GM21717 (cell line): ENCODE measurements at regions not wholly inside any gene's neighbourhood (a gene's known extent, or its start where the extent isn't known, plus 50 kb on each side); places are given as distances from the start of the nearest gene placed in this dataset.
A peak's percentile ranks its signal among the peaks of the same experiment; 100 is the strongest.
"Not testable (repeated sequence)": the region's sequence is repeated elsewhere in the genome, so short reads cannot be mapped to it uniquely, and the experiment has no call there.

Experiments
- ATAC-seq: cut with Tn5 transposase; IDR thresholded peaks from one replicate; pipeline ENCODE4 v1.9.1; 2021; ENCODE audit warnings: mild to moderate bottlenecking, moderate library complexity; ENCODE audit not compliant: unreplicated experiment

- no peak for ATAC-seq
Observed at GRCh38 chr4:84298023-84298718, 200.9 kb downstream of the NKX6-1 start.

GRCh38 chr4:84291969-84292368 lies 207.1 kb downstream of the NKX6-1 start:
- ATAC-seq, result no peak

GRCh38 chr4:84286048-84286447 lies 213.0 kb downstream of the NKX6-1 start:
- no peak for ATAC-seq

GRCh38 chr4:84279678-84280077 lies 219.4 kb downstream of the NKX6-1 start:
- ATAC-seq, result no peak

- no peak for ATAC-seq
Observed at GRCh38 chr4:84277923-84278322, 221.2 kb downstream of the NKX6-1 start.

- ATAC-seq, result no peak
Observed at GRCh38 chr4:84276752-84277151, 222.3 kb downstream of the NKX6-1 start.

- ATAC-seq, result no peak
Observed at GRCh38 chr4:84269536-84270044, 229.5 kb downstream of the NKX6-1 start.

GRCh38 chr4:84264652-84265051 lies 234.4 kb downstream of the NKX6-1 start:
- no peak for ATAC-seq

- ATAC-seq, result no peak
Observed at GRCh38 chr4:84263415-84263814, 235.7 kb downstream of the NKX6-1 start.

GRCh38 chr4:84260495-84260894 lies 238.6 kb downstream of the NKX6-1 start:
- ATAC-seq, result no peak

- peak; percentile 75 for ATAC-seq
Observed at GRCh38 chr4:84258905-84259830, 239.9 kb downstream of the NKX6-1 start.

GRCh38 chr4:84254537-84254936 lies 244.6 kb downstream of the NKX6-1 start:
- ATAC-seq, result no peak

GRCh38 chr4:84249521-84249920 lies 249.6 kb downstream of the NKX6-1 start:
- no peak for ATAC-seq

GRCh38 chr4:84245042-84245441 lies 254.1 kb downstream of the NKX6-1 start:
- ATAC-seq, result not testable (repeated sequence)

- not testable (repeated sequence) for ATAC-seq
Observed at GRCh38 chr4:84244346-84244801, 254.7 kb downstream of the NKX6-1 start.

GRCh38 chr4:84243685-84244084 lies 255.4 kb downstream of the NKX6-1 start:
- ATAC-seq, result no peak

GRCh38 chr4:84239278-84239845 lies 259.7 kb downstream of the NKX6-1 start:
- ATAC-seq, result no peak

GRCh38 chr4:84238247-84239090 lies 260.6 kb downstream of the NKX6-1 start:
- no peak for ATAC-seq

- ATAC-seq, result no peak
Observed at GRCh38 chr4:84237008-84237407, 262.1 kb downstream of the NKX6-1 start.

GRCh38 chr4:84235126-84235944 lies 263.8 kb downstream of the NKX6-1 start:
- peak; percentile 99 for ATAC-seq
